ENCODE measurements at regions not wholly inside any gene's neighbourhood (a gene's known extent, or its start where the extent isn't known, plus 50 kb on each side); places are given as distances from the start of the nearest gene placed in this dataset.
A peak's percentile ranks its signal among the peaks of the same experiment; 100 is the strongest.

DNA sequence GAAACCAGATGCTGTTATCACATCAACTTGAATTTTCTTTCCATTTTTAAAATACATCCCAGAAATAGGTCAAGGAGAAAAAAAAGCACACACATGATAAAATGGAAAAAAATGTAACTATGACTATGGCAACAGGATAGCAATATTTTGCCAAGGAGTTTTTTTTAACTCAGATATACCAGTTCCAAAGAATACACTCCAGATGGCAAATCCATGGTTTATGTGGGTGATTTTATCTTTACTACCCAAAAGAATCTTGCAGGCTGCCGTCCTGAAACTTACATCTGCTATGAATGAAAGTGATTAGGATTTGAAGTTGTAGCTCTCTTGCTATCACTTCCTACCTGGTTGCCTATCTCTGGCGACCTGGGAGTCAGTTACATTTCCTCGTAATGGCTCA, 91.0 kb upstream of the PLPPR4 start:
- Histone ChIP-seq H3K27ac (ENCODE audit: low read depth, low read length) (no peak overlapping the region), H3K4me1 (ENCODE audit: insufficient read depth, low read length) (no peaks in the 10 kb centered on the region), H3K4me3 (ENCODE audit: low read length) (no peak overlapping the region), H3K27me3 (ENCODE audit: insufficient read depth, low read length, poor library complexity, severe bottlenecking) (no peaks in the 10 kb centered on the region), H3K36me3 (ENCODE audit: insufficient read depth, low read length) (no peaks in the 10 kb centered on the region), H3K9me3 (ENCODE audit: low read length) (no peaks in the 10 kb centered on the region)
- peaks cover 8 to 22% of the 10 kb centered on the region in 2 donors for H3K27me3 Mint-ChIP-seq
- no peak overlapping the region for H3K4me3 Mint-ChIP-seq
- no peaks in the 10 kb centered on the region for H3K36me3 Mint-ChIP-seq
- H3K4me1 Mint-ChIP-seq, result no peaks in the 10 kb centered on the region
- no peak for DNase-seq
- ChIA-PET POLR2A (no interaction called here), CTCF (no interaction called here)
- no peaks in the 10 kb centered on the region for H3K9me3 Mint-ChIP-seq
- H3K27ac Mint-ChIP-seq, result no peak overlapping the region

DNA sequence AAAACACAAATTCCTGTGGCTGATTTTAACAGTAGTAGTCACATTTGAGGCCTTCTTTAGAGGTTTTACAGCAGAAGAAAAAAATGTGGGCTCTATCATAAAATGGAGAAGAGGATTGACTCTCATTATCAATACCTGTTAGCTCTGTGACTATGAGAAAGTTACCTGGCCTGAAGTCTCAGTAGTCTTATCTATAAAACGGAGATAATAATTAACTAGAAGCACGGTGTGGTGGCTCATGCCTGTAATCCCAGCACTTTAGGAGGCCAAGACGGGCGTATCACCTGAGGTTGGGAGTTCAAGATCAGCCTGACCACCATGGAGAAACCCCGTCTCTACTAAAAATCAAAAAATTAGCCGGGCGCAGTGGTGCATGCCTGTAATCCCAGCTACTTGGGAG, 90.4 kb upstream of the PLPPR4 start:
- CTCF ChIA-PET, result no interaction called here

GRCh38 chr1:99176753-99177152, 87.5 kb upstream of the PLPPR4 start:
- ChIA-PET CTCF (no interaction called here), POLR2A (no interaction called here)
- no peak overlapping the region for H3K4me3 ChIP-seq (ENCODE audit: low read length)
- H3K4me1 ChIP-seq (ENCODE audit: insufficient read depth, low read length), result no peaks in the 10 kb centered on the region
- no peaks in the 10 kb centered on the region for H3K9me3 ChIP-seq (ENCODE audit: low read length)
- no peaks in the 10 kb centered on the region for H3K36me3 Mint-ChIP-seq
- H3K27ac ChIP-seq (ENCODE audit: low read depth, low read length), result no peak overlapping the region
- H3K36me3 ChIP-seq (ENCODE audit: insufficient read depth, low read length), result no peaks in the 10 kb centered on the region
- H3K27me3 ChIP-seq (ENCODE audit: insufficient read depth, low read length, poor library complexity, severe bottlenecking), result no peaks in the 10 kb centered on the region
- peaks cover 0 to 10% of the 10 kb centered on the region in 2 donors for H3K27me3 Mint-ChIP-seq
- H3K27ac Mint-ChIP-seq, result no peak overlapping the region
- no peak for DNase-seq
- no peaks in the 10 kb centered on the region for H3K9me3 Mint-ChIP-seq
- no peak overlapping the region for H3K4me3 Mint-ChIP-seq
- no peaks in the 10 kb centered on the region for H3K4me1 Mint-ChIP-seq

More for the DNA sequence above, 90.4 kb upstream of the PLPPR4 start:
- POLR2A ChIA-PET, result no interaction called here
- no peaks in the 10 kb centered on the region for H3K4me1 ChIP-seq (ENCODE audit: insufficient read depth, low read length)
- Mint-ChIP-seq H3K36me3 (no peaks in the 10 kb centered on the region), H3K4me1 (no peaks in the 10 kb centered on the region), H3K9me3 (no peaks in the 10 kb centered on the region), H3K27ac (no peak overlapping the region), H3K4me3 (no peak overlapping the region), H3K27me3 (peaks cover 5 to 22% of the 10 kb centered on the region in 2 donors)
- H3K27ac ChIP-seq (ENCODE audit: low read depth, low read length), result no peak overlapping the region
- DNase-seq, result no peak
- no peaks in the 10 kb centered on the region for H3K27me3 ChIP-seq (ENCODE audit: insufficient read depth, low read length, poor library complexity, severe bottlenecking)
- H3K9me3 ChIP-seq (ENCODE audit: low read length), result no peaks in the 10 kb centered on the region
- H3K36me3 ChIP-seq (ENCODE audit: insufficient read depth, low read length), result no peaks in the 10 kb centered on the region
- H3K4me3 ChIP-seq (ENCODE audit: low read length), result no peak overlapping the region

DNA sequence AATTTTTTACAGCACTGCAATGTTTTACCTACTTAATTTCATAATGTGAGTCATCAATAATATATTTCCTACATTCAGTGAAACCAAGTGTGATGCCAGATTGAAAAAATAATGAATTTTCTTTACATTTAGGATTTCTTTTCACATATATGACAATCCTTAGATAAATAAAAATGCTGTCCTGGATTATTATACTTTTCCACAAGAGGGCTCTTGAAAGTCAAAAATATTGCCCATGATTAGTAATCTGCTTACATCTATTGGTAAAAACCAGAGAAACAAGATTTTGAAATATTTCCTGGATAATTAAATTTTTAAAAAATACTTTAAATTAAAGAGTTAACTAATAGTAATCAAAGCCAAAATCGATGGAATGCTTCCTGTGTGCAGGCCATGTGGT, 86.8 kb upstream of the PLPPR4 start:
- H3K27me3 Mint-ChIP-seq, result peaks cover 0 to 10% of the 10 kb centered on the region in 2 donors
- POLR2A ChIA-PET, result no interaction called here

GRCh38 chr1:99180343-99180808, 83.9 kb upstream of the PLPPR4 start:
- CTCF ChIA-PET, result interaction anchor here (0.8 to 1.5 kb wide), 2 partner anchors 16 to 387 kb away, joined by 3 to 9 read pairs; no protein-coding TSS in a partner anchor
- no peaks in the 10 kb centered on the region for H3K4me1 Mint-ChIP-seq

More for the DNA sequence above, 86.8 kb upstream of the PLPPR4 start:
- Mint-ChIP-seq H3K4me3 (no peak overlapping the region), H3K36me3 (no peaks in the 10 kb centered on the region), H3K27ac (no peak overlapping the region), H3K4me1 (no peaks in the 10 kb centered on the region), H3K9me3 (no peaks in the 10 kb centered on the region)
- H3K36me3 ChIP-seq (ENCODE audit: insufficient read depth, low read length), result no peaks in the 10 kb centered on the region
- no peak for DNase-seq
- no peaks in the 10 kb centered on the region for H3K4me1 ChIP-seq (ENCODE audit: insufficient read depth, low read length)
- H3K27ac ChIP-seq (ENCODE audit: low read depth, low read length), result no peak overlapping the region
- CTCF ChIA-PET, result no interaction called here
- H3K27me3 ChIP-seq (ENCODE audit: insufficient read depth, low read length, poor library complexity, severe bottlenecking), result no peaks in the 10 kb centered on the region
- H3K9me3 ChIP-seq (ENCODE audit: low read length), result no peaks in the 10 kb centered on the region
- no peak overlapping the region for H3K4me3 ChIP-seq (ENCODE audit: low read length)

GRCh38 chr1:99180915-99181314, 83.4 kb upstream of the PLPPR4 start:
- Mint-ChIP-seq H3K27ac (no peak overlapping the region), H3K27me3 (peaks cover 0 to 6% of the 10 kb centered on the region in 2 donors), H3K9me3 (no peaks in the 10 kb centered on the region), H3K36me3 (no peaks in the 10 kb centered on the region), H3K4me3 (no peak overlapping the region), H3K4me1 (no peaks in the 10 kb centered on the region)
- ChIA-PET POLR2A (no interaction called here), CTCF (interaction anchor here (0.8 to 1.5 kb wide), 3 partner anchors 16 to 387 kb away, joined by 3 to 9 read pairs (median 3); no protein-coding TSS in a partner anchor)
- Histone ChIP-seq H3K9me3 (ENCODE audit: low read length) (no peaks in the 10 kb centered on the region), H3K4me1 (ENCODE audit: insufficient read depth, low read length) (no peaks in the 10 kb centered on the region), H3K27ac (ENCODE audit: low read depth, low read length) (no peak overlapping the region), H3K27me3 (ENCODE audit: insufficient read depth, low read length, poor library complexity, severe bottlenecking) (no peaks in the 10 kb centered on the region), H3K36me3 (ENCODE audit: insufficient read depth, low read length) (no peaks in the 10 kb centered on the region), H3K4me3 (ENCODE audit: low read length) (no peak overlapping the region)
- DNase-seq, result no peak

More at GRCh38 chr1:99180343-99180808, 83.9 kb upstream of the PLPPR4 start:
- H3K27ac Mint-ChIP-seq, result no peak overlapping the region
- Histone ChIP-seq H3K27ac (ENCODE audit: low read depth, low read length) (no peak overlapping the region), H3K4me1 (ENCODE audit: insufficient read depth, low read length) (no peaks in the 10 kb centered on the region), H3K27me3 (ENCODE audit: insufficient read depth, low read length, poor library complexity, severe bottlenecking) (no peaks in the 10 kb centered on the region), H3K9me3 (ENCODE audit: low read length) (no peaks in the 10 kb centered on the region), H3K4me3 (ENCODE audit: low read length) (no peak overlapping the region), H3K36me3 (ENCODE audit: insufficient read depth, low read length) (no peaks in the 10 kb centered on the region)
- peaks cover 0 to 6% of the 10 kb centered on the region in 2 donors for H3K27me3 Mint-ChIP-seq
- no peaks in the 10 kb centered on the region for H3K36me3 Mint-ChIP-seq
- no peak overlapping the region for H3K4me3 Mint-ChIP-seq
- peak; percentile 15 to 70 (median 36) for DNase-seq
- POLR2A ChIA-PET, result no interaction called here
- no peaks in the 10 kb centered on the region for H3K9me3 Mint-ChIP-seq

DNA sequence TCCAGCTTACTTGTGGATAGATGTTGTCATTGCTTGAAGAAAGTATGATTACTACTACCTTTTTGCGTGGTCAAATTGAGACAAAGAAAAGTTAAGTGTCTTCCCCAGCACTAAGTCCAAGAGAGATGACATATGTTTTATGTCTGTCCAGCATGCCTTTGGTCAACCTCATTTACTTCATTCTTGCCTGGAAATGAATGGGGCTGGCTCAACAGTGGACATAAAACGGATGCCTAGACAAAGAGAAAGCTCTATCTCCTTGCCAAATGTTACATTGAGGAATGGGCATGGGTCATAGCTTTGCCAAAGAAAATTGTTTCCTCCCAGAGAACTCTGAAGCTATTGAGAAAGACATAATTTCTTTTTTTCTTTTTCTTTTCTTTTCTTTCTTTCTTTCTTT, 82.4 kb upstream of the PLPPR4 start:
- Histone ChIP-seq H3K9me3 (ENCODE audit: low read length) (no peaks in the 10 kb centered on the region), H3K4me3 (ENCODE audit: low read length) (no peak overlapping the region), H3K36me3 (ENCODE audit: insufficient read depth, low read length) (no peaks in the 10 kb centered on the region), H3K27ac (ENCODE audit: low read depth, low read length) (no peak overlapping the region), H3K4me1 (ENCODE audit: insufficient read depth, low read length) (no peaks in the 10 kb centered on the region), H3K27me3 (ENCODE audit: insufficient read depth, low read length, poor library complexity, severe bottlenecking) (no peaks in the 10 kb centered on the region)
- Mint-ChIP-seq H3K4me1 (no peaks in the 10 kb centered on the region), H3K36me3 (no peaks in the 10 kb centered on the region), H3K27ac (no peak overlapping the region), H3K4me3 (no peak overlapping the region), H3K27me3 (peaks cover 0 to 6% of the 10 kb centered on the region in 2 donors), H3K9me3 (no peaks in the 10 kb centered on the region)
- DNase-seq, result no peak
- POLR2A ChIA-PET, result no interaction called here
- CTCF ChIA-PET, result interaction anchor here (1.0 to 1.5 kb wide), 2 partner anchors 300 to 388 kb away, joined by 3 to 9 read pairs; no protein-coding TSS in a partner anchor

GRCh38 chr1:99185196-99185595, 79.1 kb upstream of the PLPPR4 start:
- Mint-ChIP-seq H3K4me1 (no peaks in the 10 kb centered on the region), H3K27ac (no peak overlapping the region), H3K36me3 (no peaks in the 10 kb centered on the region), H3K4me3 (no peak overlapping the region), H3K27me3 (peaks cover 2 to 18% of the 10 kb centered on the region in 2 donors), H3K9me3 (no peaks in the 10 kb centered on the region)
- DNase-seq, result no peak
- POLR2A ChIA-PET, result no interaction called here
- H3K36me3 ChIP-seq (ENCODE audit: insufficient read depth, low read length), result no peaks in the 10 kb centered on the region
- no peaks in the 10 kb centered on the region for H3K27me3 ChIP-seq (ENCODE audit: insufficient read depth, low read length, poor library complexity, severe bottlenecking)
- H3K27ac ChIP-seq (ENCODE audit: low read depth, low read length), result no peak overlapping the region
- no peaks in the 10 kb centered on the region for H3K9me3 ChIP-seq (ENCODE audit: low read length)
- H3K4me3 ChIP-seq (ENCODE audit: low read length), result no peak overlapping the region
- CTCF ChIA-PET, result interaction anchor here (2.0 kb wide), 1 partner anchor 11 kb away, joined by 5 read pairs; no protein-coding TSS in a partner anchor
- no peaks in the 10 kb centered on the region for H3K4me1 ChIP-seq (ENCODE audit: insufficient read depth, low read length)

All from CD8-positive, alpha-beta memory T cell (primary cell).